WTC11 (cell line): ENCODE measurements at regions not wholly inside any gene's neighbourhood (a gene's known extent, or its start where the extent isn't known, plus 50 kb on each side); places are given as distances from the start of the nearest gene placed in this dataset.

Source experiments
- ATAC-seq: fragments of 200-7000 bp; cut with Tn5 transposase; 2 replicates; pipeline ENCODE4 v1.10.0; 2021; ENCODE audit warnings: mild to moderate bottlenecking, moderate library complexity
- CTCF ChIA-PET: fragments of 300-600 bp; sonication (Branson Sonifier 250); formaldehyde crosslinking; loops from one replicate; lab custom pipeline; 2021; ENCODE audit warnings: antibody characterized with exemption; lab: Charles Lee
- POLR2A ChIA-PET: fragments of 350-600 bp; sonication (Branson Sonifier 250); formaldehyde crosslinking; loops from one replicate; lab custom pipeline; 2021; ENCODE audit warnings: antibody characterized with exemption; lab: Charles Lee
- DNase-seq: peaks from one replicate; pipeline ENCODE4 v3.0.0; 2021; ENCODE audit warnings: low spot score
- H3K27ac Mint-ChIP-seq: 2 replicates; pipeline ENCODE4 v1.8.0; 2021; ENCODE audit warnings: mixed read lengths
- H3K27me3 Mint-ChIP-seq: 2 replicates; pipeline ENCODE4 v1.8.0; 2021; ENCODE audit warnings: low read depth, mild to moderate bottlenecking, moderate library complexity, mixed read lengths
- H3K36me3 Mint-ChIP-seq: 2 replicates; pipeline ENCODE4 v1.8.0; 2021; ENCODE audit warnings: mixed read lengths
- H3K4me1 Mint-ChIP-seq: 2 replicates; pipeline ENCODE4 v1.8.0; 2022; ENCODE audit warnings: mixed read lengths
- H3K4me3 Mint-ChIP-seq: 2 replicates; pipeline ENCODE4 v1.8.0; 2021; ENCODE audit warnings: mild to moderate bottlenecking, moderate library complexity, mixed read lengths
- H3K9me3 Mint-ChIP-seq: 2 replicates; pipeline ENCODE4 v1.8.0; 2021; ENCODE audit warnings: mixed read lengths
- AFF4 ChIP-seq: sonication (generic); formaldehyde crosslinking; IDR thresholded peaks from 2 replicates; pipeline ENCODE4 v1.8.1; 2023; ENCODE audit warnings: mild to moderate bottlenecking, missing genetic modification reagents, borderline replicate concordance
- CDX4 ChIP-seq: fragments of 250-450 bp; sonication (Bioruptor Pico); IDR thresholded peaks from 2 replicates; pipeline ENCODE4 v1.9.0; 2021; ENCODE audit warnings: moderate library complexity, mild to moderate bottlenecking, inconsistent platforms, borderline replicate concordance
- CREM ChIP-seq: sonication (generic); formaldehyde crosslinking; IDR thresholded peaks from 2 replicates; pipeline ENCODE4 v1.8.1; 2022; ENCODE audit warnings: mild to moderate bottlenecking, missing genetic modification reagents, moderate library complexity
- E2F5 ChIP-seq: sonication (generic); formaldehyde crosslinking; IDR thresholded peaks from 2 replicates; pipeline ENCODE4 v1.8.1; 2022; ENCODE audit warnings: mild to moderate bottlenecking, moderate library complexity, missing genetic modification reagents
- ESRRA ChIP-seq: sonication (generic); formaldehyde crosslinking; IDR thresholded peaks from 2 replicates; pipeline ENCODE4 v1.8.1; 2022; ENCODE audit warnings: mild to moderate bottlenecking, missing genetic modification reagents, borderline replicate concordance
- GABPB1 ChIP-seq: sonication (generic); formaldehyde crosslinking; IDR thresholded peaks from 2 replicates; pipeline ENCODE4 v1.8.1; 2023; ENCODE audit warnings: mild to moderate bottlenecking, missing genetic modification reagents
- HMGA2 ChIP-seq: fragments of 250-450 bp; sonication (Bioruptor Pico); IDR thresholded peaks from 2 replicates; pipeline ENCODE4 v1.4.0; 2021; ENCODE audit warnings: mild to moderate bottlenecking, moderate library complexity
- KAT7 ChIP-seq: sonication (generic); formaldehyde crosslinking; IDR thresholded peaks from 2 replicates; pipeline ENCODE4 v1.8.1; 2023; ENCODE audit warnings: missing genetic modification reagents, mild to moderate bottlenecking, borderline replicate concordance
- MLX ChIP-seq: sonication (generic); formaldehyde crosslinking; IDR thresholded peaks from 2 replicates; pipeline ENCODE4 v1.8.1; 2023; ENCODE audit warnings: mild to moderate bottlenecking, missing genetic modification reagents, moderate library complexity
- NR1H2 ChIP-seq: sonication (generic); formaldehyde crosslinking; IDR thresholded peaks from 2 replicates; pipeline ENCODE4 v1.9.0; 2021; ENCODE audit warnings: mild to moderate bottlenecking, moderate library complexity, missing genetic modification reagents
- PRDM15 ChIP-seq: sonication (generic); formaldehyde crosslinking; IDR thresholded peaks from 2 replicates; pipeline ENCODE4 v1.8.0; 2022; ENCODE audit warnings: missing genetic modification reagents
- TEAD4 ChIP-seq: sonication (generic); formaldehyde crosslinking; IDR thresholded peaks from 2 replicates; pipeline ENCODE4 v1.8.0; 2022; ENCODE audit warnings: mild to moderate bottlenecking, missing genetic modification reagents
- ZBTB21 ChIP-seq: sonication (generic); formaldehyde crosslinking; IDR thresholded peaks from 2 replicates; pipeline ENCODE4 v1.8.1; 2023; ENCODE audit warnings: mild to moderate bottlenecking, missing genetic modification reagents, borderline replicate concordance
- ZBTB43 ChIP-seq: sonication (generic); formaldehyde crosslinking; IDR thresholded peaks from 2 replicates; pipeline ENCODE4 v1.8.1; 2023; ENCODE audit warnings: mild to moderate bottlenecking, missing genetic modification reagents

- CTCF ChIA-PET = no interaction called here
- Mint-ChIP-seq H3K27me3 (no peaks in the 10 kb centered on the region; the same call in 1 of the 2 replicates), H3K4me3 (no peak overlapping the region), H3K9me3 (peaks cover 14% of the 10 kb centered on the region), H3K4me1 (no peaks in the 10 kb centered on the region; the same call in 1 of the 2 replicates), H3K27ac (no peak overlapping the region), H3K36me3 (peaks cover 12% of the 10 kb centered on the region)
- POLR2A ChIA-PET = no interaction called here
- TF ChIP-seq PRDM15 (CRISPR knock-in tag) (no peak), MLX (CRISPR knock-in tag) (no peak), AFF4 (CRISPR knock-in tag) (no peak), HMGA2 (CRISPR knock-in tag) (no peak), CDX4 (CRISPR knock-in tag) (no peak), ZBTB43 (CRISPR knock-in tag) (no peak)
- DNase-seq = no peak
- ATAC-seq = no peak
These were observed 64.4 kb upstream of the COL21A1 start for GRCh38 chr6:56311533-56312448.

GRCh38 chr6:56311061-56311460 is 63.7 kb upstream of the COL21A1 start:
- H3K4me3 Mint-ChIP-seq = no peak overlapping the region

GRCh38 chr6:56310241-56310640 is 62.9 kb upstream of the COL21A1 start:
- no peak overlapping the region for H3K27ac Mint-ChIP-seq
- ChIA-PET POLR2A (no interaction called here), CTCF (interaction anchor here (0.9 to 1.0 kb wide), 2 partner anchors 11 to 283 kb away, joined by 3 to 4 read pairs; no protein-coding TSS in a partner anchor)
- H3K36me3 Mint-ChIP-seq = peaks cover 12% of the 10 kb centered on the region
- no peak overlapping the region for H3K4me3 Mint-ChIP-seq
- no peaks in the 10 kb centered on the region; the same call in 1 of the 2 replicates for H3K27me3 Mint-ChIP-seq
- H3K9me3 Mint-ChIP-seq = peaks cover 18% of the 10 kb centered on the region
- ATAC-seq = no peak
- no peaks in the 10 kb centered on the region; the same call in 1 of the 2 replicates for H3K4me1 Mint-ChIP-seq
- DNase-seq = no peak
- TF ChIP-seq ESRRA (CRISPR knock-in tag) (no peak), GABPB1 (CRISPR knock-in tag) (no peak), CREM (CRISPR knock-in tag) (no peak), E2F5 (no peak), CDX4 (CRISPR knock-in tag) (no peak), NR1H2 (no peak), ZBTB21 (CRISPR knock-in tag) (no peak), TEAD4 (no peak)

More at GRCh38 chr6:56311061-56311460, 63.7 kb upstream of the COL21A1 start:
- no peak for TF ChIP-seq KAT7 (CRISPR knock-in tag)
- ChIA-PET POLR2A (no interaction called here), CTCF (no interaction called here)
- Mint-ChIP-seq H3K9me3 (peaks cover 18% of the 10 kb centered on the region), H3K4me1 (no peaks in the 10 kb centered on the region; the same call in 1 of the 2 replicates), H3K27me3 (no peaks in the 10 kb centered on the region; the same call in 1 of the 2 replicates), H3K36me3 (peaks cover 12% of the 10 kb centered on the region), H3K27ac (no peak overlapping the region)
- ATAC-seq (no peak), DNase-seq (no peak)
